HG02798 (cell line): ENCODE measurements at regions not wholly inside any gene's neighbourhood (a gene's known extent, or its start where the extent isn't known, plus 50 kb on each side); places are given as distances from the start of the nearest gene placed in this dataset.

Experiments
- ATAC-seq: cut with Tn5 transposase; IDR thresholded peaks from one replicate; pipeline ENCODE4 v1.9.1; 2021; ENCODE audit warnings: mild to moderate bottlenecking; ENCODE audit not compliant: unreplicated experiment, poor library complexity

DNA sequence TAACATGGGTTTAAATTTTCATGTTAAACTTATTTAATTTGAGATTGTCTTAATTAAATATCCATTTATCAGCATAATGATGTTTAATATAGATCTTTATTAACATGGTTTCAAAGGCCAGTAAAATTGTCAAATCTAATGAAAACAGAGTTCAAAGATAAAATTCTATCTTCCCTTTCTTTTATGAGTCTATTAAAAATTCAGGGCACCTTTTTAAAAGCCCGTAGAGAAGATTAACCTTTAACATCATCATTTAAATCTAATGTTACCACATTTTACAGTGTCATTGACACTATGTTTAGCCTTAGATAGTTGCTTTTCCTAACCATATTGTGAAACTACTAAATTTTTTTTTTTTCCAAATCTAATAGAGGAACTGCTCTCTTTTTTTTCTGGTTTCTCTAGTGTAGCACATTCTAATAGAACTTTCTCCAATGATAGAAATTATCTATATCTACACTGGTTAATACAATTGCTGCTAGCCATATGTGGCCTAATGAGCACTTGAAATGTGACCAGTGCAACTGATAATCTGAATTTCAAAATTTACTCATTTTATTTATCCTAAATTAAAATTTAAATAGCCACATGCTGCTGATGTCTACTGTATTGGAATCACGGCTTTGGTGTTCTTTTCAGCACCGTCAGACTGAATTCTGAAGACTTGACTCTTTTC lies 410.9 kb downstream of the UTRN start:
- ATAC-seq: no peak

DNA sequence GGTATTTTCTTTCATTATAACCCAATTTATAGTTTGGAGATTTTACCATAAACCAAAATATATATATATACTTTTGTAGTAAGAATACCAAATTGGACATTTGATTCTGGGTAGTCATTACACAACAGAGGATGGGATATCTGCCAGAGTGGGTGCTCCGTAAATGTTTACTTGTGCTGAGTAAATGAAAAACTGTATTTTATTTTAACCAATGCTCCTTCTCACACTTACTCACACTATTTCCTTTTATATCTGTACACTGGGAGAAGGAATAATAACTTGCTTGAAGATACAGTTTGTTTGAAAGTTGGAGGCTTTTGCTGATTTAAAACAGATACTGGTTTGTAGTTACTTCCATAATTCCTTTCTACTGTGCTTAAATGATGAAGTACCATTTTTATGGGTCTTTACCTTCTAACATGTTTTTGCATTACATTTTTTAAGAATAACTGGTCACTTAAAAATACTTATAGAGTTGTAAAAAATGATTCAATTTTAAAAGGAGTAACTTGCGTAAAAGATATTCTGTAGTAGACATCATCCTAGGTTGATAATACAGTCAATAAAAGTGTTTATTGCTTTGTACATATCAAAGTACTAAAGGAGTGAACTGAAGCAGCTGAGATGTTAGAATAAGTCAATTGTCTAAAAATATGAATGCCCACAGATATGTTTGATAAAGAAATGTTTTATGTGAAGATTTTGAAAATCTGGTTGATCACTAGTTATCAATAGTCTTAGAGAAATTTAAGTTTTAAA lies 411.7 kb downstream of the UTRN start:
- ATAC-seq: no peak

DNA sequence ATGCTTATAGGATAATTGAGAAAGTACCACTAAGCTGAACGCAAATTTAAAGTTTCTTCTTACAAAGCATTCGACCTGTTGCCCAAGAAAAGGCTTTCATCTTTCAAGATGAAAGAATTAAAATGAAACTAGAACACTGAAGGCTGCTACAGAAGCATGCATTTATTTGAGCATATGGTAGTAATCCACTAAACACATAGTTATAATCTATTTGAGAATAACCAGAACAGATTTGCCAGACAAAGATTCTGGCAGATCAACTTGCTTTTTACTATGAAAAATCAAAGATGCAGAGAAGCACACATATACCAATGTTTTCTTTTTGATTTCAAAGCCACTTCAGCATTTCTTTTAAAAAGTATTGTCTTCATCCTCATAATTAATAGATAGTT lies 412.2 kb downstream of the UTRN start:
- no peak for ATAC-seq

DNA sequence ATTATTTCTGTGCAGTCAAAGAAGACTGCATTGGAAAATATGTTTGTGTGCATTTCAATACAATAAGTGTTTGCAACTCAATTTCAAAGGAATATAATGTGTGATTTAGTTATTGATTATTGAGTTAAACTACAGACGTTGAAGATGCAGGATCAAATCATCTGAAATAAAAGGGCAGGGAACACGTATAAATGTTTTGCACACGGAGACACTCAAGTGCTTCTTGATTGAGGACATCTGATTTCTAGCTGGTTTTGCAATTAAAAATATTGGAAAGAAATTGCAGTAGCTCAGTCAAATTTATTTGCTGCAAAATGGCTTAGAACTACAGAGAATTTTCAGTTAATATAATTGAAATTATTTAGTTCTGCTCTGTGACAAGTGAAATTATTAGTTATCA lies 412.7 kb downstream of the UTRN start:
- ATAC-seq: no peak

DNA sequence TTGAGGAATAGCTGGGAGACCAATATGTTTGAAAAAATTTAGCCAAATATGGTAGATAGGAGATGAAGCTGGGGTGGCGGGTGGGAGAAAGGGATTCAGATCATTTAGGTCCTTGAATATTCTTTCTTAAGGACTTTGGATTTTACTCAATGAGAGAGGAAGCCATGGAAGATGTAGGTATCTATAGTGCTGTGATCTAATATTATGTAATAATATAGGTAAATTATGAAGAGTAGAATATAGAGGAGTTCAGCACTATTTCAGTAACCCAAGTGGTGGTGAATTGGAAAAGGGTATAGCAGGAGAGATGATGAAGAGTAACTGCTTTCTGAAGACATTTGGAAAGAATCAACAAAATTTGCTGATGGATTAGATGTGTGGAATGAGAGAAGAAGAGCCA lies 417.6 kb downstream of the UTRN start:
- ATAC-seq: no peak

DNA sequence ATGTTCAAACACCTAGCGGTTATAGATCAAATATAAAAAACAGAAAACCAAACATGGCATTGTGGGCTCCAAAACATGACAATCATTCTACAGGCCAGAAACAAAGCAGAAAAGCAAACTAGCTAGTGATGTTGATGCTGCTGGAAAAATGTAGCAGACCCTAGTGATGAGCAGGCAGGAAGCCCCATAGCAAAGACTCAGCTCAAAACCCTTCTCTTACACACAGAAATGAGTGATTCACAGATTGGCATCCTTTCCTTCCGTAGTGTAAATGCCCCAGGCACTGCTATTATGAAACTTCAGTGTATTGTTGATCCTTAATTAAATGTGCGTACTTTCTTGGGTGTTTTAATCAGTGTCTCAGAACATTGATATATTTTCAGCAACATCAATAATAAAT lies 425.1 kb downstream of the UTRN start:
- ATAC-seq: no peak

DNA sequence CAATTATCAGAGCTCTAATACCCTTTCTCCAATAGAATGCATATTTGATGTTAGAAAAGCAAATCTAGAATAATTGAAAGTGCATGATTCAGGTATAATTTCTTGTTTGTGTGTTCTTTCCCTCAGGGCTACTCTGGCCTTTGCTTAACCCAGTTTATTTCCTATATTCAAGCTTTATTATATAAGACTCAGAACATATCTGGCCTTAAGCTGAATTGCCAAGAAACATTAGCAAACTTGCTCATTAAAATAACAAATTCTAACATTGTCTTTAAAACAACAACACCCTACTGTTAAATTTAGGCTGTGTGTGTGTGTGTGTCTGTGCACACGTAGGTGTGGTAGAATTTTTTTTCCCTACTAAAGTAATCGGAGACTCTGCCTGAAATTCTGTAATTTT lies 426.5 kb downstream of the UTRN start:
- no peak for ATAC-seq

DNA sequence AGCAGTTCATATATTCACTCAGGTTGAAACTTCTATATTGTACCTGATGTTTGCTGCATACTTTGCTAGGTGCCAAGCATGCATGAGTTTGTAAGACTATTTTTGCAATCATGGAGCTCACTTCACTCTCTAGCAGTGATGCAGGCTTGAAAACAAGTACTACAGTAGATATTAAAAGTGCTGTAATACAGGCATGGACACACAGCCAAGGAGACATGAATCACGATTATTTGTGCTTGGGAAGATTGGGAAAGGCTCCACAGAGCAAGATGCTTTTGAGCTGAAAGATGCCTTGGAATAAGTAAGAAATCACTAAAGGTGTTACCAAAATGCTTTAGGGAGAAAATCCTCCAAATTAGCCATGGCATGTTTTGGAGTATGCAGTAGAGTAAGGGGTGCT lies 427.4 kb downstream of the UTRN start:
- ATAC-seq: no peak

DNA sequence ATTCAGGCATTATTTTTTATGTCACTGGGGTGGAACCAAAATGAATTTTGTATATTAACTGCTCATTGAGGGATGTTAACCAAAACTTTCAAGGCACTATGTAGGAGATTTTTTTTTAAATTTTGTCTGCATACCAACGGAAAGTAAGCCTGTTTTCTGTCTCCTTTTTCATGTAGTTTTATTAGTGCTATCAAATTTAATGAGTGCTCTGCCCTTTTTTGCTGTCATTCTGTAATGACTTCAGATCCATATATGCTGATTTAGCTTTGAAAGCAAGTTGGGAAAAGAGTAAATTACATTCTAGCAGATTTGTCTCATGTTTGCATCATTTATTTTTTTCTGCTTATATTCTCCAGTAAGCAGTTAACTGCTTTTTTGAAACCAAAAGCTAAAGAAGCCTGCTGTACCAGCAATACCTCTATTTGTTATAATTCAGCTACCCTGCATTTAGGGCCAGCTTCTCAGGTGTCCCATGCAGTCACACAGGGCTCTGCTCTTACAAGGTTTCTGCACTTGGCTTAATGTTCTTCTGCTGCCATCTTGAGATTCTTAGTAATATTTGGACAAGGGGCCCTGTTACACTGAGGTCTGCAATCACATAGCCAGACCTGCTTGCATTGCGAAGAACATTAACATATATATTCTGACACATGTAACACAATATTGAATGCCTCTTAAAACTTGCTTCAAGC lies 429.0 kb downstream of the UTRN start:
- ATAC-seq: no peak

DNA sequence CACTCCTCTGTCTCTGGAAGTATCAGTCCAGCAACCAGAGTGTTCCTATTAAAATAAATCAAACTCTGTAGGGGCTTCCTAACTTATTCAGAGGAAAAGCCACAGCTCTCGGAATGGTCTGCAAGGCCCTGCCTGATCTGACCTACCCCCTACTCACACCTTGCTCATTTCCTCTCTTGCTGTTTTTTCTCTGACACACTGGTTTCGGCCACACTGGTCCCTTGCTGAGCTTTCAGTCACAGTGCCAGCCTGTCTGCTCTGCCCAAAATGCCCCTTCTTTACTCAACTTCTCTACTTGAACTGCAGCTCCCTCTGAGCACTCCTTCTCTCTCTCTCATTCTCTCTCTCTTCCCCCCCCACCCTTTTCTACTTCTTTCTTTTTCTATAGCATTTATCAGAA lies 430.2 kb downstream of the UTRN start:
- ATAC-seq: peak; percentile 71

DNA sequence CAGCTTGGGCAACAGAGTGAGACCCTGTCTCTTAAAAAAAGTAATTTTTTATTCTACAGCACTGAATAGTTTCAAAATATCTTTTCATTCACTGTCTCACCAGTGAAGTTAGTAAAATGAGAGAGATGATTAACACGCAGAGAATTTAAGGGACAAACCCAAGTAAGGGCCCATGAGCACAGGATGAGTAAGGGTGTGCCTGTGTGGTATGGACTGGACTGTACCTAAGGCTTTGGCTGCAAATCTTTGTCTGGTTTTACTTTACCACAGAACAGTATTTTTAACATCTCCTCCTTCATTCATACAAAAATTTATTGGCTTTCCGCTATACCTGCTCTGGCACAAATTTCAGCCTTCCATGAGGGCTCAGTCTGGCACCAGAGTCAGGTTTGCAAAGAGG lies 433.3 kb downstream of the UTRN start:
- ATAC-seq: no peak

DNA sequence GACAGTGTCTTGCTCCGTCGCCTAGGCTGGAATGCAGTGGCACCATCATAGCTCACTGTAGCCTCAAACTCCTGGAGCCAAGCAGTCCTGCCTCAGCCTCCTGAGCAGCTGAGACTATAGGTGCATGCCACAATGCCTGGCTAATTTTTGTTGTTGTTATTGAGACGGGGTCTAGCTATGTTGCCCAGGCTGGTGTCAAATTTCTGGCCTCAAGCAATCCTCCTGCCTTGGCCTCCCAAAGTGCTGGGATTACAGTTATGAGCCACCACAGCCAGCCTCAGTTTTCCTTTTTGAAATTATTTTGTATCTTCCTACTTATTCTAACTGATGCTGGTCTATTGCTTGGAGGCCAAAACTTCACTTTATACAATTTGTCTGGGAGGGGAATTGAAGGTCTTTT lies 436.1 kb downstream of the UTRN start:
- ATAC-seq: no peak

DNA sequence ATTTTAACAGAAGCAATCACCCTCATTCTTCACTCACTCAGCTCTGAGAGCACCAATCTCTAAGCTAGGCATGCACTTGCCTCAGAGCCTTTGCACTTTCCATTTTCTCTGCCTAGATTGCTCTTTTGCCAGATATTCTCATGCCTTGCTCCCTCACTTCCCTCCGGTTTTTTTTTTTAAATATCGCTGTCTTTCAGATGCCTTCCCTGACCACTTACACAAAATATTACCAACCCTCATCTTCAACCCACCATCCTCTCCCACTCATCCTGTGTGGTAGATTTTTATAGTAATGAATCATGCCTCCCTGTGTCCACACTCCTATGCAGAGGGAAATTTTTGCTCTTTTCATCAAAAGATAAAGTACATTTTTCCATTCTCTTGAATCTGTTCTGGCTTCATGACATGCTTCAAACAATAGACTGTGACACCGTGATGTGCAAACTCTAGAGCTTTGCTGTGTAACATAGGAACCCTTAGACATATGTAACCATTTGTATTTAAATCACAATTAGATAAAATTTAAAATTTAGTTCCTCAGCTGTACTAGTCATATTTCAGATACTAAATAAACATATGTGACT lies 437.1 kb downstream of the UTRN start:
- ATAC-seq: no peak

DNA sequence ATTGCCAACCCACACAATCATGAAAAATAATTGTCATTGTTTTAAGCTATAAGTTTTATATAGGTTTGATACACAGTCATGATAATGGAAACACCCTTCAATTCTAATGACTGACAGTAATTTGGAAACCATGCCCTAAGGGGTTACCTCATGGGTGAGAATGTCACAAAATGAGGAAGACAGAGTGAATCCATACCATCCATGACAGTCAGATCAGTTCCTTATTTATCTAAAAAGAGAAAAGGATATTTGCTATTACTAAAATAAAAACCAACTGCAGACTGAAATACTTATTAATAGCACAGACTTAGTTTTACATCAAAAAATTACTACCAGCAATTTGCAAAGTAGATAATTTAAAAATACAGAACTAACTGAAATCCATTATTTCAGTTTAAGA lies 437.8 kb downstream of the UTRN start:
- no peak for ATAC-seq

DNA sequence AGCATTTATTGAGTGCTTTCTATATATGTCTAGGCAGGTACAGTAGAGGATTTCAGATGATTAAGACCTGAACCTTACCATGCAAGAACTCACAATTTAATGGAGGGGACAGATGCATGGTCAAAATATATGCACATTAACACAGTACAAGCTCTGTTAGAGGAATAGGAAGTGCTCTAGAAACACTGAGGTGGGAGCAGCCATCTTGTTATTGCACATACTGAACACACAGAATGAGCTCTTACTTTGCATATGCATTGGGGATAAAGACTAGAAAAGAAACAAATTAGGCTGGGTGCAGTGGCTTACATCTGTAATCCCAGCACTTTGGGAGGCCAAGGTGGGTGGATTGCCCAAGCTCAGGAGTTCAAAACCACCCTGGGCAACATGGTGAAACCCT lies 438.3 kb downstream of the UTRN start:
- ATAC-seq: no peak

DNA sequence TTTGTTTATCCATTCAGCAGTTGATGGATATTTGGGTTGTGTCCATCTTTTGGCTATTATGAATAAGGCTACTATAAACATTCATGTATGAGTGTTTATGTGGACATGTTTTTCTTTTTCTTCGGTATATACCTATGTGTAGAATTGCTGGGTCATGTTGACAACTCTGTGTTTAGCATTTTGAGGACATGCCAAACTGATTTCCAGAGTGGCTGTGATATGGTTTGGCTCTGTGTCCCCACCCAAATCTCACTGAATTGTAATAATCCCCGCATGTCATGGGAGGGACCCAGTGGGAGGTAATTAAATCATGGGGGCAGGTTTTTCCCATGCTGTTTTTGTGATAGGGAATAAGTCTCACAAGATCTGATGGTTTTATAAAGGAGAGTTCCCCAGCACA lies 439.7 kb downstream of the UTRN start:
- ATAC-seq: no peak

DNA sequence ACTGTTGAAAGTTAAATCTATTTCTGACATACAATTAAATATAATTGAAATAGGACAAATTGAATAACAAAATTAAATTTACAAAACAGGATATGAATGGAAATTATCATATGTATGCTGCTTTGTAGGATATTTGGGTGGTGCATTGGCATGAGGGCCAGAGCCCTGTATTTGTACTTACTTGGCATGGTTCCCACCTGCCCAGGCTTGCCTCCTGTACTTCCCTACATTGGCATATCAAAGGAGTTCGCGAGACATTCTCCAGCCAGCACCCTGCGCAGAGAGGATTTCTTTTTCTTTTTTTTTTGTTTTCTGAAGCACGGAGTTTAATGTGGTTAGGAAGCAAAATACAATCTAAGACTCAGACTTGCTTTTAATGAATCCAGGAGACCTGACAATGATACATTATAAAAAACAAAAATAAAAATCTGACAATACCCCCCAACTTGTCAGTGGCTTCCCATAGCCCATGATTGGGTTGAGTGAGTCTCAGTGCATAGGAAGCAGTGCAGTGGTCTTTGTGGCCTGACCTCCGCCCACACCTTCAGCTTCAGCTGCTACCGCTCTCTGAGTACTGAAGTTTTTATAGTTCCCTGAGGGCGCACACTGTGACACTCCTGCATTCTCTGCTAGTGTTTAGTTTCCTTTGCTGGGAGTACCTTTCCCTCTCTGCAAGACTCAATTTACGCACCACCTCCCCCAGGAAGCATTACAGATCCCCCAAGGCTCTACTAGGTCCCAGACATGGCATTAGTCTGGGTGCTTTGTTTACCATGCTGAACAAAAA lies 440.8 kb downstream of the UTRN start:
- ATAC-seq: peak; percentile 82

DNA sequence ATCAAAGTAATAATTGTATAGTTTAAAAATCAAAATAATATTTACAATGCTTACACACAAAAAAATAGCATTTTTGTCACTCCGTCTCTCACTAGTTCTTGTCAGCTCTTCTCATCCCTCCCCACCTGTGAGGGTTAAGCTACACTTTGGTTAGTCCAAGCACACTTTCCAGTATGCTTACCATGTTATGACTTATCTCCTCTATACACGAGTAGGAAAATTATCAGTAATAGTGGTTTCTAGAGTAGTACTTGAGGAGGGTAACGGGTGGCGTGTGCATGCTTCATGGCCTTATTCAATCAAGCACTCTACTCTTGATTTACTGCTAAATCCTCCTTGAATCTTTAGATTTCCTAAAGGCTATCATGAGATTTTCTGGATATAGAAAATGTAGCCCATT lies 443.7 kb downstream of the UTRN start:
- no peak for ATAC-seq

DNA sequence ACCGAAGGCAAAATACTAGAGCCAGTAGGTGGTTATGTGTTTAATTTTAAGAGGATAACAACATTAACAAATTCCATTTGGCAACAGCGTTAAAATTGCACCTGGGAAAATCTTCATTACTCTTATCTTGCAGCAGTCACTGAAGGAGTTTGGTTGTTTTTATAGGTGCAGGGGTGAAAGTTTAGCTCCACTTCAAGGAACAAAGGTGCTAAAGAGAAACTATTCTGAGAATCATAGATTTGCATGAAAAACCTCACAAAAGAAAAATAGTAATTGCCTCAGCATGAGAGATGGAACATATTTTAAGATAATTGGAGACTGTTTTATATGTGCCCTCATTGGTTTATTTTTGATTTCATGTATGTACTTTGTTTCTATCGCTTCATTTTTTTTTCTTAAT lies 444.4 kb downstream of the UTRN start:
- peak; percentile 79 for ATAC-seq

DNA sequence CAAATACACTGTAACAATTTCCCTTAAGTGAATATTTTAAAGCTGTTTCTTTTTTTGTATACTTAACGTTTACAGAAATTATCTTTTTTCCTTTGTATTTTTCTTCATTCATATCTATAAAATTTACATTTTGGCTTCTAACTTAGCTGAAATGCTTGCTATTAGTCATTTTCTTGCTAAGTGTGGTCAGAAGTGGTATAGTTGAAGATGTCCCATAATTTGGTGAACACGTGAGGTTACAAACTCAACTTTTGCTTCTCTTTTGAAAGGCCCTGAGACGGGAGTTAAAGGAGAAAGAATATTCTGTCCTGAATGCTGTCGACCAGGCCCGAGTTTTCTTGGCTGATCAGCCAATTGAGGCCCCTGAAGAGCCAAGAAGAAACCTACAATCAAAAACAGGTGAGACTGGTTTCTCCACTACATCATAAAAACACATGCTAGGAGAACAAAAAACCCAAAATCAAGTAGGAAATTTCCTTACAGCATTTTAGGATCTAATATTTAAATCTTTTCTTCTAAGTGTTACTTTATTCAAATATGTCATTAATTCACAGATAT lies 445.0 kb downstream of the UTRN start:
- ATAC-seq: no peak
